Limb (tissue), 2 donors: ENCODE measurements at regions not wholly inside any gene's neighbourhood (a gene's known extent, or its start where the extent isn't known, plus 50 kb on each side); places are given as distances from the start of the nearest gene placed in this dataset.
"Not testable (repeated sequence)": the region's sequence is repeated elsewhere in the genome, so short reads cannot be mapped to it uniquely, and the experiment has no call there.

Experiments
- DNase-seq, 2 donors: peaks; one replicate each; pipeline ENCODE4 v3.0.0-alpha.2; 2016; ENCODE audit errors: extremely low spot score in 2 of 2

DNA sequence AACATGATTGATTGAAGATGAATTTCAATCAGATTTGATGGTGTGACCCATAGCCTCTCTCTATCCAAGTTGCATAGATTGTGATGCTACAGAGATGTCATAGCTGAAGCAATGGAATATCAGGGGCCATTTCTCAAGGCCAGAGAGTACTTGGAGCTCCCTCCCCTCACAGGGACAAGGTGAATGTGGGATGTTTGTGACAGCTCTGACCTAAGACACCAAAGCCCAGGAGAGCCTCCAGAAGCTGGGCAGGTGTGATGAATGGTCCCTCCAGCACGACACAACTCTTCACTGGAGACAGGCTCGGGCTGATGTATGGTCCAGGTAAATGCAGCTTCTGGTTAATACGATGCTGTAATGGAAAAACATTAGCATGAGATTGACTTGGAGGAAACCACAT lies 101.0 kb upstream of the ZC3H12A start:
- no peak for DNase-seq

DNA sequence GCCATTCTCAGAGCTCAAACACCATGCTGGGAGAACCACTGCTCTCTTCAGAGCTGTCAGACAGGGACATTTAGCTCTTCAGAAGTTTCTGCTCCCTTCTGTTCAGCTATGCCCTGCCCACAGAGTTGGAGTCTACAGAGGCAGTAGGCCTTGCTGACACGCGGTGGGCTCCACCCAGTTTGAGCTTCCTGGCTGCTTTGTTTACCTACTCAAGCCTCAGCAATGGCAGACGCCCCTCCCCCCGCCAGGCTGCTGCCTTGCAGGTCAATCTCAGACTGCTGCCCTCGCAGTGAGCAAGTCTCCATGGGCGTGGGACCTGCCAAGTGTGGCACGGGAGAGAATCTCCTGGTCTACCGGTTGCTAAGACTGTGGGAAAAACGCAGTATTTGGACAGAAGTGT lies 93.8 kb upstream of the ZC3H12A start:
- DNase-seq, result not testable (repeated sequence)

DNA sequence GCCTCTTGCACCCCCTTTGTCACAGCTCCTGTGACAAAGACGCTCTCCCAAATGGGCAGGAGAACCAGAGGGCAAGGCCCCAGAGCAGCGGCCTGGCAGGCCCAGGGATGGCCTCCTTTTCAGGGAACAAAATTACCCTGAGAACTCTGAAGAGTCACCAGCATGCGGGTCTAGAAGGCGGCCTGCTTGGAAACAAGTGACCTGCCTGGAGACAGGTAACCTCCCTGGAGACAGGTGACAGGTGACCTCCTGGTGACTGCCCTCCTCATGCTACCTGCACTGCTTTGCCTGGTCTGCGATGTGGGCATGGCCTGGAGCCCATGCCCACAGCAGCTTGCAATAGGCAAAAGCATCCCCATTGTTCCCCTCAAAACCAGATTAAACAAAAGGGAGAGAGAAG lies 86.5 kb upstream of the ZC3H12A start:
- DNase-seq, result no peak

DNA sequence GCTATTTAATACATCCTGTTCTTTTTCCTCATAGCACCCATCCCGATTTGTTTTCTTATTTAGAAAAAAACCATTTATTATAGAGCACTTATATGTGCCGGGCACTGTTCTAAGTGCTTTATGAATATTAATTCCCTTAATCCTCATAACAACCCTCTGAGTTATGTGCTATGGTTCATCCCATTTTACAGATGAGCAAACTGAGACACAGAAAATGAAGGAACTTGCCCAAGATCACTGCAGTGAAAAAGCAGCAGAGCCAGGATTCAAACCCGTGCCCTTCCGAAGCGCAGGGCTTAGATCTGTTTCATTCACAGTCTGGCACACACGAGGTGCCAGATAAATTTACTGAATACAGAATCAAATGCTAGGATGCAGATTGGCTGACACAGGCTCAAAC lies 85.1 kb upstream of the ZC3H12A start:
- DNase-seq, result no peak

DNA sequence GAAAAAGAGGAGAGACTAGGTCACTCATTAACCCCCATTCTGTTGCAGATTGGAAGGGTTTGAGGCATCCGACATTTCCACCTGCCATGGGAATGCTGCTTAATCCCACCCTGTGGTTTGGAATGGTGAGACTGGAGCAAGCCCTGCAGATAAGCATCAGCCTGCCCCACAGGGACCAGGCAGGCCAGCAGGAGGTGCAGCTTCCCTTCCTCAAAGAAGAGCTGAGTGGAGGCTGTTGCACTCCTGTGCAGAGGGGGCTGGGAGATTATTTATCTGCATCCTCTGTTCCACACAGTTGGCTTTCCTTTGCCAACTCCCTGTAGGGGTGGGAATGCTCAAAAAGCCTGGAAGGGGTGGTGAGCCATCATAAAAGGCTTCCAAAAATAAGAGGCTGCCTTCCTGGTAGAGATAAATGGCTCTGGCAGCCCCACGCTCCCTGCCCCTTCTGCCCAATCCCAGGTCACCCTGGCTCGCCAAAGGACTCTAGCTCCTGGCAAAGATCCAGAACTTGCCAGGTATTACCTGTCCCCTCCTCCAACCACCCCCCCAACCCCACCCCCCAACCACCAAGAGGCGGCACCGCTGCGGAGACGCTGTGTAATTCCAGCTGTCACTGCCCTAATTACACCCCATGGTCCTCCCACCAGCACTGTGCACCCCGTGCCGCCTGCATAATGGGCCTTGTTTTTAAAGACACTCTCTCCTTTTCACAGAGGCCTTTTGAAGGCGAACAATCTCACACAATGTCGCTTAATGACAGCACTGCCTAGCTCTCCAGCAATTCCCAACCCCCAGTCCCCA lies 83.0 kb upstream of the ZC3H12A start:
- DNase-seq, result no peak

DNA sequence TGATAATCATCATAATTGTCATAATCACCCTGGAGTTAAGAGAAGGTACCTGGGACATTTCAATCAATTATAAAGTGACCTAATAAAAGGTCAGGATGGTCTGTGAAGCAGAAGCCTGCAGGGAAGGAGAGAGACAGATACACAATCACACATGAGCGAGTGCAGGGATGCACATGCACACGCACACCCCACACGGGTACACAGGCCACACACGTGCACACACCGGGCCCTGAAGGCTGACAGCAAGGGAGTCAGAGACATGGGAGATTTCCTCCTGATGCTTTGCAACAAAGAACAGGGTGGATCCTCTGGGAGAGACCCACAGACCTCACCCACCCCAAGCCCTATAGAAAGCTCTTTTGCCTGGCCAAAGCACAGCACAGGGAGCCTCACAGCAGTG lies 82.3 kb upstream of the ZC3H12A start:
- no peak for DNase-seq

DNA sequence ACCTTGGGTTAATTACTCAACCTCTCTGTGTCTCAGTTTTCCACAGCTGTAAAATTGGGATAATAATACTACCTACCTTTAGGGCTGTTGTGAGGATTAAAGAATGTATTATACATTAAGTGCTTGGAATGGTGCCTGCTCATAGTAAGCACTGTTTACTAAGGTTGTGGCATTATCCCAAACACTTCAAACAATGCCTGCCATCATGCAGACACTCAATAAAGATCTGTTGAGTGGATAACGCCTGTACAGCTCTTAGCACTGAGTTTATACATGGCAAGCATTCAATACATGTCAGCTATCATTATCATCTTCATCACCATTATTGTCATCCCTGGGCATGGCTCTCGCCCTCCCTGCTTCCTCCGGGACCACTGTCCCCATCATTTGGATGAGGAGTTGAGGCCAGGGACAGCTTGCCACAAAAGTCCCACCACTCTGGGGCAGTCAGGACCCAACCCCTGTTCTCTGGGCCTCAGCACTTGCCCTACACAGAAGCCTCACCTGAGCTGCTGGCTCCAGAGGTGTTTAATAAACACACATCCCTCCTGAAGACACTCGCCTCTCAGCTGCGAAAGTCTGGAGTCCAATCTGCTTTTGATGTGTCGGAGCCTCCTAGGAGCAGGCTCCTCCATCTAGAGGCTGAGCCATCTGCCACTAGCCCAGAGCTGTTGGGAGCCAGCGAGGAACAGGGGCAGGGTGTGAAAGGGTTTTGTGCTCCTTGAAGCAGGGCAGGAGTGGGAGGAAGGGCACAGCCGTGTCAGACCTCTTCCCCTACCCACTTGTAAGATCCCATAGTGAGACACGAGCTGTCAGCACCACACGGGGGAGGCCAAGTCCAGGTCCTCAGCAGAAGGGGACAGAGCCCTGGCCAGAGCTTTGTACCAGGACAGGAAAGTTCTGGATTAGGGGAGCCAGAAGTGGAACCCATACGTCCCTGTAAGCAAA lies 80.9 kb upstream of the ZC3H12A start:
- no peak for DNase-seq

DNA sequence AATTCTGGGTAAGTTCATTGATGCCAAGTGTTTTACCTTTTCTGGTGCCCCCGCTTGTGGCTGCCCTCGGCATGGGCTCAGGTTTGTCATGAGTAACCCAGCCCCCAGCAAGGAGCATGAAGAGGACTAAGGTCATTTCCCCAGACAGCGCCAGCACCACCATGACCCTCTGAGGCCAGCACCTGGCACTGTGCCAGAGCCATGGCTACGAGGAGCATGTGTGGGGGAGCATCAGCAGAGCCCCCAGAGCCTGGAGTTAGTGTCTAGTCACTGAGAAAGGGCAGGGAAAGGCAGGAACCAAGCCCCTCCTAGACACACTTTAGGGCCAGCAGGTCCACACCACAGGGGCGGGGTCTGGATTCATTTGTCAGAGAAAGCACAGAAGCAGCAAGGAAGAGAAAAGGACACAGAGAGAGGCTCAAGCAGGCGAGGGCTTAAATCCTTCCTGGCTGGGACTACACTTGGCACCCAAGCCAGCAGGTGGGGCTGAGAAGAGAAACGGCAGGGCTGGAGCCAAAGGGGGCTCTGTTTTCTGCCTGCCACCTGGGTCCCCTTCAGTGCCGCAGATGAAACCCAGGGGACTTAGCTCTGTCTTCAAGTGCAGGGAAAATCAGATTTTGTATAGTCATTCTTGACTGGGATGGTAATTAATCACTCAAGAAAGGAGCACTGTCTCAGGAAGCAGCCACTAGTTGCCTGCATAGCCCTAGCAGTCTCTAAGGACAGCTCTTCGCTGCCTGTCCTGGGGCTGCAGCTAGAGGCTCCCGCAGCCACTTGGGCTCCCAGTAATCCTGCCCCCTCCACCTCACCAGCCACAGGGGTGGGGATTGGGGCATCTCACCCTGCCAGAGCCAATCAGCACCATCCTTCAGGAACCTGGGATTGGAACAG lies 79.6 kb upstream of the ZC3H12A start:
- no peak for DNase-seq

DNA sequence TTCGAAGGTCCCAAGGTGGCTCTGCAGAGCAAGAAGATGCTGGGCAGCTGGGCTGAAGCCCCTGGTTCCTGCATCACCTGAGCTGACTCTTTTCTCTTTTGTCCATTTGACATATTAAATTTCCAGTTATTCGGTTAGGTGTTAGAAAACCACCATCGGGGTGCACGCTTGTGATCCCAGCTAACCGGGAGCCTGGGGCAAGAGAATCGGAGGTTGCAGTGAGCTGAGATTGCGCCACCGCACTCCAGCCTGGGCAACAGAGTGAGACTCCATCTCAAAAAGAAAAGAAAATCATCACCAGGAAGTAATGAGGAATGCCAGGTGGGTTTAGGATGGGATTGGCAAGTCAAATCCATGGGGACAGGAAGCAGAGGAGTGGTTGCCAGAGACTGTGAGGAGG lies 76.3 kb upstream of the ZC3H12A start:
- no peak for DNase-seq

DNA sequence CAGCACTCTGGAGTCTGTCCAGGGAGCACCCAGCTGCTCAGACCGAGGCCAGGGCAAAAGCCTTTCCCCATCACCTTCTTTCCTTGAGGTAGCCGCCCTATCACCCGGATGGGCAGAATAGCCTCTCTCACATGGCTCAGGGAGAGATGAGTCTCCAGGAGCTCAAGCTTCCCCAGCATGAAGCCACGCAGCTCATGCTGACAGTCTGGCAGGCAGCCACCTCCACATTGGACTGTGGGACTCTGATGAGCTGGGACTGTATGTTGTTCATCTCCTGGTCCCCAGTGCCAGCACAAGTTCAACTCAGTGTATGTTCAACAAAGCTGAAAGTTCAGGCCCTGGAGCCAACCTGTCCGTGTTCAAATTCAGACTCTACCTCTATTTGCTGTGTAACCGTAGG lies 75.2 kb upstream of the ZC3H12A start:
- DNase-seq, result no peak

DNA sequence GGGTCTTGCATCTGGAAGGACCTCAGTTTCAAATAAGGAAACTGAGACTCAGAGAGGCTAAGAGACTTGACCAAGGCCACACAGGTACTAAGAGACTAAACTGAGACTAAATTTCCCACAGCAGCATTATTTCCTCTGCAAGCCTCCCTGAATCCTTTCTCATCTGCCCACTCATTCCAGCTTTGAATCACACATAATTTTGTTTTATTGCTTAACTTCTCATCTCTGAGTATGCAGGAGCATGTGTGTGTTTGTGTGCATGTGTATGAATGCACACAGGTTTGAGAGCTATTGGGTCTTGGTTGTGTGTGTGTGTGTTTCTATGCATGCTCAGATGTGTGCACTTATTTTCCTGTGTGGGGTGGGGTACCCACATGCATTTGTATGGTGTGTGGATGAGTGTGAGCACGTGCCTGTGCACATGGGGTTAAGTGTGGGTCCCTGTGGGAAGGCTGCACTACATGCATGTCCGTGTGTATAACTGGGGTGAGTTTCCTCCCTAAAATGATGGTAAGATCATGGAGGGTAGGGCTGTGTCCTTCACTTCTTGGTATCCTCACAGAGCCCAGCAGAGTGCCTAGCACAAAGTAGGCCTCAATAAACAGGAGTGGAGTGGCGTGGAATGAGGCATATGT lies 74.4 kb upstream of the ZC3H12A start:
- no peak for DNase-seq

DNA sequence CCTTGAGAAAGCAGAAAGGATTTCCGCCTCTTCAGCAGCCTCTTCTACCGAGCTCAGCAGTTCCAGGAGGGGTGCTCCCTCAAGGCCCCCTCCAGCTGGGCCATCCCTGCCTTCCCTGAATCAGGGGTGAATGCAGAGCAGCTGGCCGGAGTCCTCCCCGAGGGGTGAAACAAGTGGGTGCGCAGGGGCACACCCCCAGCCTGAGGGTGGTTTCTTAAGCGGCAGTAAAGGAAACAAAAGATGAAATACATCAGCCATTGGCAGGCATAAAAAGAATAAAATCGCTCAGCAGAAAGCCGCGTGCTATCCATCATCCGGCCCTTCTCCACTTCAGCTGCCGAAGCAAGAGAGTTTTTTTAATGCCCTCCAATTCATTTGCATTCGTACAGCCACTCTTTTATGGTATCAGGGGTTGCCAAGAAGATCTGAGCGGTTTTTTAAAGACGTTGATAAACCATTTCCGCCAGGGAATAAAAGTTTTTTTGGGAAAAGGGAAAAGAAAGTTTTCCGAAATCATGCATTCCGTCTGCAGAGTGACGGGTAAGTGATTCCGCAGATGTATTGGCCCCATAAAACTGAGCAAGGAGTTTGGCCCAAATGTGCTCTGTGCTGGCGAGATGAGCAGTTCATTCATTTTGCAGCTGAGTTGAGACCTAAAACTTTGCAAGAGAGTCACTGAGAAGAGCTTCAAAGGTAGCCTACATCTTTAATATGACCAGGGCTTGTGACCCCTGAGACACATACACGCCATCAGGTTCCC lies 73.7 kb upstream of the ZC3H12A start:
- DNase-seq, result peak; percentile 10 to 37

DNA sequence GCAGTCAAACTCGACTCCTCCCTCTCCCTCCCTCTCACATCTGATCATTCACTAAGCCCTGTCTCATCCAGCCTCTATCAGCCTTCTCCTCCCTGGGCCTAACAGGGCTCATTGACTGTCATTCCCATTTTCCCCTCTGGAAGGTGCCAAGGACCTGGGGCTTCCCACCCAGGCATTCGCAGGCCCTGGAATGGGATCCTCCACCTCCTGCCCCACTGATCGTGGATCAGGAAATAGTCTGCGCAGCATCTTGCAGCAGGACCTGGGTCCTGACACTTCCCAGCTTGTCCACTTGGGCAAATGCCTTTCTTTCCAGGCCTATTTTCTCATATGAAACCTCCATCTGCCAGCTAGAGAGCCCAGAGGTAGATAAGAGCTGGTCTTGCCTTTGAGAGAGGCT lies 71.2 kb upstream of the ZC3H12A start:
- DNase-seq, result no peak

DNA sequence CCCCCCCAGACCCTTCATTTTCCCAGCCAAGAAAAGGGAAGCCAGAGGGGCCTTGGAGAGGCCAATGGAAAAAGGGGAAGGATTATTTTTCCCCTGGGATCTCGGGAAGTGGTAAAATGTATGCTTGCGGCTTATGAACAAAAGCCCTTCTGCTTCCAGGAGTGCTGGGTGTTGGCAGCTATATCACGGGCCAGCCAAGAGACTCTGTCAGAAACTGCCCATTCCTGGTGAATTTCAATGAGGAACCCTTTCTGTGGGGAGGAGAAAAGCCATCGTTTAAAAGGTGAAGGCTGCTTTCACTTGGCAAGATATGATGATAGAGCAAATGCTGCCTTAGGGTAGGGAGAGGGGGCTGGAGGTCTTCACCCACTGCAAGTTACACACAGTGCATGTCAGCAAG lies 69.7 kb upstream of the ZC3H12A start:
- no peak for DNase-seq

DNA sequence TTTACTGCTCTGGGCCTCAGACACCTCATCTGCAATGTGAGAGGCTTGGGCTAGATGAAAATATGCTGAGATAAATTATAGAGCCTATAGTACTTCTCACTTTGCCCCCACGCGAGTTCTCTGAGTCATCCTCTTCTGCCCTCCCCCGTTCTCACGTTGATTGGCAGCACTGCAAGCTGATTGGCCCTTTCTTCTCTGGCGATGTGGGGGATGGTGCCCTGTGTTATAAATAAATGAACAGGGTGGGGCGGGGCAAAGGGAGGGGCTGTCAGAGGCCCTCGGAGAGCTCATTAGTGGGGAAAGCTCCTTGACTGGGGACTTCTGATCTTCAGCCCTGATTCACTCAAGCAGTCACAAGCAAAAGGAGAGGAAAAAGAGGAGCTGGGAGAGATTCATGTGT lies 64.3 kb upstream of the ZC3H12A start:
- no peak for DNase-seq

DNA sequence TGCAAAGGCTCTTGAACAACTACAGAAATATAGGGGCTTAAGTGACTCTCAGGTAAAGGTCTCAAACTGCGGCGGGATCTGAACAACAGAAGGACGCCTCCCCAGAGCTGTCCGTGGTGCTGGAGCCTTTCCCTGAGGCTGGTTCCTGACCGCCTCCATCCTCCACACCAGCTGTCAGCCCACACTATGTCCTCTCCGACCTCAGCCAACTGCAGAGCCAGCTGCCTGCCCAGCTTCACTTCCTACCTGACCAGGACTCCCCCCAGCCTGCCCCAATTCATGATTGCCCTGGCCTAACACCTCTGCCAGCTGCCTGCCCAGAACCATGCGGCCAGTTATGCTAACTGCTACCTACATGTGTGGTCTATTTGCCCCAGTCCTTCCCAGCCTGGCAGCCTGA lies 63.6 kb upstream of the ZC3H12A start:
- peak; percentile 21 to 73 for DNase-seq

DNA sequence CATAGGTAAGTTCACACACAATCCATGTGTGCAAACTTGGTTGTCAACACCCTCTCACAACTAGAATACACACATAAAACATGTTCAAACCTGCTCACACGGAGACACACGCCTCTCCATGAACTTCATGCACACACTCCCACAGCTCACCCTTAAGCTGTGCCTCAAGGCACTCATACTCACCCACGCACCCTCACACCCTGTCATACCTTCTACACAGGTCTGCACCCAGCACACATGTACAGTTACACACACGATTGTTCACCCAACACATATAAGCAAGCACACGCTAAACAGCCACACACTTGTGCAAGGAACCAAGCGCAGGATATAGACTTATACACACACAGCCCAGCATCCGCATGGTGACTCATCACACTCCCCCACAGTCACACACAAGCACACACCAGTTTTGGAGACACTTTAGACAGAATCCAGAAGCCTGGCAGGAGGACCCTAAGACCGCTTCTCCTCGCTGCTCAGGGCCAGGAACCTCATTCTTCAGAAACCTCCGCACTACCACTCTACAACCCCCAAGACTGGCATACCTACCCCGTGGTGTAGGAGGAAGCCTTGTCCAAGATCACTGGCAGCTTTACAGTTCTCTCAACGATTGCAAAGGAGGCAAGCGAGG lies 58.7 kb upstream of the ZC3H12A start:
- DNase-seq, result no peak

DNA sequence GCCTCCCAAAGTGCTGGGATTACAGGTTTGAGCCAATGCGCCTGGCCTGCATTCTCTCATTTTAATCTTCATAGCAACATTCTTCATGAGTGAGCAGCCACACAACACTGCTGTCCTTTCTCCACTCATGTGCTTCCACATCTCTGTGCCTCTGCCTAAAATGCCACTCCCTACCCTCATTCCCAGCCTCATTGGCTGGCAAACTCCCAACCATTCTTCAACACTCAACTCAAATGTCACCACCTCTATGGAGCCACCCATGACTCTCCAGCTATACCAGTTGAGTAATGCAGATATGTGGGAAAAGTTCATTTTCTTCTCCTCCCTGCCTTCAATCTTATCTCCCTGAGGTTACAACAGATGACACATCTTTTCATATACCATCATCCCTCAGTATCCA lies 53.9 kb upstream of the ZC3H12A start:
- no peak for DNase-seq

DNA sequence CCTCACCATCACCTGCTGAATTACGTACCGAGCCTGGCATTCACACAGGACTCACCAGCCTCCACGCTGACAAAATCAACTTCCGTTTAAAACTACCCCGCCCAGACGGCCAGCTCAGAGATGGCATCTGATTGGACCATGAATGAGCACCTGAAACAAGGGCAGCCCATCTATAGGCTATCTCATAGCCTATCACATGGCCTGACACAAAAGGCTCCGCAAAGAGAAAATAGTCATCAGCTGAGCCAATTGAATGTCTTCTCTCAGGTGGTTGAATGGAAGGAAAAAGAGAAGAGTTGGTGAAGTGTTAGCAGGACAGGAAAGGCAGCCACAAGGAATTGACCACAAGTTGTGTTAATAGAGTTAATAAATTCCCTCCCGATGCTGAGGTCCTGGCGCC lies 50.6 kb upstream of the ZC3H12A start:
- DNase-seq, result no peak

DNA sequence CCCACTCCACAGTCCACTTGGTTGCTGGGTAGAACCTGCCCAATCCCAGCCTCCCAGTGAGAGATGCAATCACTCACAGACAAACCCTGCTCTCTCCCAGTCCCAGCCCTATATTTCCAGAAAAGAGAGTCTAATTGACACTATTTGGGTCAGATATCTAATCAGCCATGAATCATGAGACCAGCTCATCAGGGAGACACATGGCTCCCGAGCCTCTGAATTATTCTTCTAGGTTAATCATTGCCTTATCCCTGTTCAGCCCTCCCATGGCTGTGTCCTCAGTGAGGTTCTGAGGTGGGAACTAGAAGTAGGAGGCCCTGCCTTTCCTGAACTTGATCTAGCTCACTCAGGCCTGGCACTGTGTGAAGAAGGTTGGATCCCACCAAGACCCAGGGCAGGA lies 49.9 kb upstream of the ZC3H12A start:
- DNase-seq, result no peak
